ENCODE measurements at regions not wholly inside any gene's neighbourhood (a gene's known extent, or its start where the extent isn't known, plus 50 kb on each side); places are given as distances from the start of the nearest gene placed in this dataset.
"Not testable (repeated sequence)": the region's sequence is repeated elsewhere in the genome, so short reads cannot be mapped to it uniquely, and the experiment has no call there.

DNA sequence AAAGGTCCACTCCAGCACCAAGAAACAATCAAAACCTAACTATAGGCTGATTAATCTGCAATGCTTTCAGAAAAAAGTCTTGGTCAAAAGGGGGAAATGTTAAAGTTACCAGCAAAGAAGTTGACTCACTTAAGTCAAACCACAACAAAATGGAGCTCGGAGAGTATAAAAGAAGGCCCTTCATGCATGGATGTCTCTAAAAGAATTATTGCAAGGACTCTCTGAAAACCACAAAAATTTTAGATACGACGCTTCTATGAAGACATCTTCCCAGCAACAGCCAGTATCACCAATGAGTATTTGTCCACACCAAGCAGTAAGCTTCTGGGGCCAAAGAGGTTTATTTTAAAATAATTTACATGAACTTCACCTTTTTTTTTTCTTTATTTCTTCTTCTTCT lies 1327.4 kb upstream of the CDH18 start:
- not testable (repeated sequence) for DNase-seq

DNA sequence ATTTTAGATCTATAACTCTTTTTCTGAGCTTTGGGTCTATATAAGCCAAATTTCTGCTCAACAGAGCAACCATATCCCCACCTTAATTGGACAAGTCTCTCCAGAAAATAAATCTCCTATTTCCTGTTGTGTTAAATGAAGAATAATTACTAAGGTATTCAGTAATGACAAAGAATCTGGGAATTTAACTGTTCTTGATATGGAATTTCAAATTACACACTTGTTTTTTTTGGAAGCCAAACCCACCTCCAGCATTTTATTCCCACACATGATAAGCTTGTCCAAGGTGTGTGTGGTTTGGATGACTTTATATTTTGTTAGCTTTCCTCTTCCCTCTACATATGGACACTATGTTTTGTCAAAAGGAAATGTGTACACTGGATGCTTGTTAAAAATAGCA lies 1313.2 kb upstream of the CDH18 start:
- not testable (repeated sequence) for DNase-seq

DNA sequence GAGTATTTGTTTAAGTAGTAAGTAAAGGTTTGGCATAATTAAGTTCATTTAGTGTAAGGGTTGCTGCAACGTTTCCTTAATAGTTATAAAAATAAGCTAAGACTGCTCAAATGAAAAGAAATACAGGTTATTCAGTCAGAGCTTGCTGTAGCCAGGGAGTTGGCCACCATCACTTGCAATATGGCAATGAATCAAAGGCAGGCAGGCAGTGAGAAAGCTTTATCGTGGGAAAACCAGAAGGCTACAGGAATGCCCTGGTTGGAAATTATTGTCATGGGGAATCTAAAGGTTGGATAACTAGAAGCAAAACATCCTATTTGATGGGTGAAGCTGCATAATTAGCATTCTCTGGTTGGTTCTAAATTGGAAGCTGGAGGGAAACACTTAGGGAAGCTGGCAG lies 1286.4 kb upstream of the CDH18 start:
- DNase-seq = not testable (repeated sequence)

GRCh38 chr5:21263361-21263760 lies 1275.4 kb upstream of the CDH18 start:
- DNase-seq = no peak

GRCh38 chr5:21254161-21254560 lies 1266.2 kb upstream of the CDH18 start:
- DNase-seq = no peak

DNA sequence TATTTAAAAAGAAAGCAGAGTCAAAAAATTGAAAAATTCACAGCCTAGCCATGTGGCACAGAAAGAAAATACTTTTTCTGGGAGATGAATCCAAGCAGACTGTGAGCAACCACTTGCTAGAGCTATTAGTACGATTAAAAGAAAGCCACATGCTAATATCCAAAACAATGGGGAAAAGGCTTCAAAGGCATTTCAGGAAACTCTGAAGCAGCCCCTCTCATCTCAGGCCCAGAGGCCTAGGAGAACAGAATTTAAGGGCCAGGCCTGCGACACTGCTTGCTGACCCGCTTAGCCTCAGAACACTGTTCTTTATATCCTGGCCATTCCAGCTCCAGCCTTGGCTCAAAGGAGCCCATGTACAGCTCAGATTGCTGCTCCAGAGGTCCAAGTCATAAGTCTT lies 1257.0 kb upstream of the CDH18 start:
- DNase-seq = no peak

DNA sequence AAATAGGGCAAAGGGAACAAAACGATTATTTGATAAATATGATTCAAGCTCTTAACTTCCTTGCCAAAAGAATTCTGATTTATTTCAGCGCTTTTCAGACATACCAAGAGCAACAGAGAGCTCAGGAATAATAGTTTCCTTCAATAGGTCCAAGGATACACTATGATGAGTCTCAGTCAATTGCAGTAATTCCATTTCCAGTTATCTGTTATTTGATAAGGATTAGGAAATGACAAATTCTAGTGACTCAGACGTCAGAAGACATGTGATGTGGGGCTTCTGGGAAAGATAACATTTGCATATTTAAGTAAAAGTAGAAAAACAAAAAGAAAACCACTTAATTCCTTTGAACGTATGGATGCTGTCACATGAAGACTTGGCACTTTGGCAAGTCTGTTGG lies 1250.8 kb upstream of the CDH18 start:
- no peak for DNase-seq

- no peak for DNase-seq
Measured at GRCh38 chr5:21237461-21237860, 1249.5 kb upstream of the CDH18 start.

- DNase-seq = no peak
Measured at GRCh38 chr5:21236971-21237427, 1249.0 kb upstream of the CDH18 start.

GRCh38 chr5:21236104-21236503 lies 1248.1 kb upstream of the CDH18 start:
- no peak for DNase-seq

DNA sequence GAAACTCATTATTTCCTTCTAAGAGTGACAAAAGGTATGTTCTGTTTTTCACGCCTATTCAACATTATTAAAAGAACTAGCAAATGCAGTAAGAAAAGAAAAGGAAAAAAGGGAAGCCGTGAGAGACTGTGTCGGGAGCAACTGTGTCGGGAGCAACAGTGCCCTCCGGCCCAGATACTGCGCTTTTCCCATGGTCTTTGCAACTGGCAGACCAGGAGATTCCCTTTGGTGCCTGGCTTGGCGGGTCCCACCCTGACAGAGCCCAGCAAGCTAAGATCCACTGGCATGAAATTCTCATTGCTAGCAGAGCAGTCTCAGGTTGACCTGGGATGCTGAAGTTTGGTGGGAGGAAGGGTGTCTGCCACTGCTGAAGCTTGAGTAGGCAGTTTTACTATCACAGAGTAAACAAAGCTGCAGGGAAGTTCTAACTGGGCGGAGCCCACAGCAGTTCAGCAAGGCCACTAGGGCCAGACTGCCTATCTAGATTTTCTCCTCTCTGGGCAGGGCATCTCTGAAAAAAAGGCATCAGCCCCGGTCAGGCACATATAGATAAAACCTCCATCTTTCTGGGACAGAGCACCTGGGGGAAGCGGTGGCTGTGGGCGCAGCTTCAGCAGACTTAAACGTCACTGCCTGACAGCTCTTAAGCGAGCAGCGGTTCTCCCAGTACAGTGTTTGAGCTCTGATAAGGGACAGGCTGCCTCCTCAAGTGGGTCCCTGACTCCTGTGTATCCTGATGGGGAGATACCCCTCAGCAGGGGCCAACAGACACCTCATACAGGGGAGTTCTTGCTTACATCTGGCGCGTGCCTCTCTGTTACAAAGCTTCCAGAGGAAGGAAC lies 1237.4 kb upstream of the CDH18 start:
- DNase-seq = no peak

GRCh38 chr5:21221616-21222015 lies 1233.6 kb upstream of the CDH18 start:
- no peak for DNase-seq

GRCh38 chr5:21219966-21220365 lies 1232.0 kb upstream of the CDH18 start:
- DNase-seq = no peak

DNA sequence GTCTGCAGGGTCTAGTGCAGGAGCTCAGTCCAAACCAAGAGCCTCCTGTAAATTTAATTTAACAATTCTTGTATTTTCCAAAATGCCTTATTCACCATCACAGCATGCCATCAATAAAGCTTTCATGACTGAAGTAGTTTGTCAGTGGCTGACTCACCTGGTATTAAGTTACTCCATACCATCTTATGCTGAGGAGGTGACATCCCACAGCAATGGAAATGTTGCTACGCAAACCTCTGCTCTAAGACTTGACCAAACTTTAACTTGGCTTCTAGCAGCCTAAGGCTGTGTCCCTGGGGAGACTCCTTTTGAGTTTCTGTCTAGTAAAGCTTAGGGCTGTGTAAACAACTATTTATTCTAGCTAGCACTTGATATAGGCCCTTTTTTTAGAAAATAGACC lies 1231.3 kb upstream of the CDH18 start:
- no peak for DNase-seq

GRCh38 chr5:21212026-21212425 lies 1224.0 kb upstream of the CDH18 start:
- DNase-seq = no peak

- DNase-seq = no peak
Measured at GRCh38 chr5:21209409-21209808, 1221.4 kb upstream of the CDH18 start.

DNA sequence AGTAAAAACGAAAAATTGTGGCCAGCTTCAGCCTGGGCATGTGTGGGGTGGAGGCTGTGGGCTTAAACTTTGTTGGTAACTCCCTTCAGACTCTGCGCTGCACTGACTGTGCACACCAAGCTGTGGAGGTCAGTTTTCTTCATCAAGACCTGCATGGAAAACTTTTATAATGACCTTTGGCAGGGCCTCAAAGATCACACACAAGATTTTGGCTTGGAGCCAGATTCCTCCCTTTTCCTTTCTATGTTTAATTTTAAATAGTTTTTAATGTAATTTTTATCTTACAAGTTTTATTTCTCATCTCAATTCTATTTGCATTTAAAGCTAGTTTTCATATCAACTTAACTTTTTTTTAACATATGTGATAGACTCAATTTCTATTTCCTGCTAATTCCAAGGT lies 1211.1 kb upstream of the CDH18 start:
- no peak for DNase-seq

- no peak for DNase-seq
Measured at GRCh38 chr5:21195145-21195544, 1207.1 kb upstream of the CDH18 start.

GRCh38 chr5:21185536-21185935 lies 1197.5 kb upstream of the CDH18 start:
- DNase-seq = no peak

DNA sequence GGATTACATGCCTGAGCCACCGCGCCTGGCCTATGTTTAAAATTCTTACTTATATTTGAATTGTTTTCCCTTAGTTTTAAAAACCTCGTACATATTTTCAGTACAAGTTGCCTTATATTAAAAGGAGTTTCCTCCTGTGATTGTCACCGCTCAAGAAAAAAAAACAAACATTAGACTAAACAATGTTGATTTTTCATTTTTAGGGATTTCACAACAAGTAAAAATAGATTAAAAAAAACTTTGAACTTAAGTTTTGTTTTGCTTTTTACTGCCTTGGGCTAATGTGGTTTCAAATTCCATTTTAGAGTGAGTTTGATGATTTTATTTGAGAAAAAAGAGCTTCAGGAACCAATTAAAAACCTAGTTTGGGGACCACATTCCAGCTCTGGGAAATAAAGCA lies 1196.6 kb upstream of the CDH18 start:
- no peak for DNase-seq

DNA sequence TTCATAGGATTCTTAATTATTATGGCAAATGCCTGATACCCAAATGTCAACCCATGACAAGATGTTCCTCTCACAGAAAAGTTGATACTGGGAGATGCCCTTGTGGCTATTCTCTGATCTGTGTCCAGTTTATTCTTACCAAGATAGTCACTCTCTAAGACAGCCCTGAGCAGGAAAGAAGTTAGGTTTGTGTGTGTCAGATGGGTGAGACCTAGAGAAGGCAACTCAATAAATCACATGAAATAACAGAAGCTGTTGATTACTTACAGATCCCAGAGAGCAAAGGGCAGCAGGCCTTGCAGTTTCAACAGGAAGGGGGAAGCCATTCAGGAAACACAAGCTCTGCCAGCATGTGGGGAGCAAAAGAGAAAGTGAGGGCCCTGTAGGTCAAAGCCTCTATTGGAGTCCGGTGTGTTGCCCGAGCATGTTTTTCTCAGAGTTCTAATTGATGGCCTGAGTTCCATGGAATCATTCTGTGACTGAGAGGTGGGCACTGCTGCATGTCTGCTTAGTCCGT lies 1193.7 kb upstream of the CDH18 start:
- DNase-seq = no peak

DNA sequence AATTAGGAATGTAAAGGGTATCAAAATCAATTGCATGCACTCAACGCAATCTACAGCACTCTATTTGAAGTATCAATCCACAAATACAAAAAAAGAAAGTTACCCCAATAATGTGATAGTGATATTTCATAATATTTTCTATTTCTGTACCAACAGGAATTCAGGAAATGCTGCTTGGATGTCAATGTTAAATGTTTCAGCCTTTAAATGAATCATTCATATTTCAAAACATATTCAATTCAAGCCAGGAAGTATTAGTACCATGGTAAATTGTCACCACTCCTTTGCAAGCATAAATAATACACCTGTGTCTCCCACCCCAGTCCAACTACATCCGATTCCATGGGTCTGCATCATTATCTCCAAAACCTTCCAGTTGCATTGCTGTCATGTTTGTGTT lies 1185.5 kb upstream of the CDH18 start:
- no peak for DNase-seq

DNA sequence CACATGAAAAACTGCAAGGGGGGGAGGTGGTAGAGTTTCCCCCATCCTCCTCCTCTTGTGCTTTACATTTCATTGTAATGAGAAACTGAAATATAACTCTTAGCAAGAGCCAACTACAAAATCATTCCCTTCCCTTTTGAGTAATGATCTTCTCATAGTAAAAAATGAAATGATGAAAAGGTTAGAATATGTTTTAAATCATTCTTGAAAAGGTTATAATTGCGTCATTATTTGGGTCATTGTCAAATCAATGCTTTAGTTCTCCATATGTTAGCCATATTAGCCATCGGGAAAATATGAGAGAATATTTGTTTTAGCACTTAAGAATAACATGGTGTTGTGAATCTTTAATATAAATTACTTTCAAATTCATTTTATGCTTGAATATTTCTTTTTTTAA lies 1185.0 kb upstream of the CDH18 start:
- DNase-seq = no peak

- DNase-seq = no peak
Measured at GRCh38 chr5:21171038-21171437, 1183.0 kb upstream of the CDH18 start.

GRCh38 chr5:21168557-21168956 lies 1180.6 kb upstream of the CDH18 start:
- DNase-seq = no peak

All from inflammatory macrophage treated with lipopolysaccharide for 1 hour (primary cell).